Keratinocyte (primary cell): ENCODE measurements at regions not wholly inside any gene's neighbourhood (a gene's known extent, or its start where the extent isn't known, plus 50 kb on each side); places are given as distances from the start of the nearest gene placed in this dataset.

Experiments
- DNase-seq: peaks from one replicate; pipeline ENCODE4 v3.0.0-alpha.2; 2011; ENCODE audit warnings: low read depth, missing footprints, low spot score
- FAIRE-seq: peaks from 2 replicates; lab custom pipeline; 2011; peaks lifted over from hg19 to GRCh38; lab: Jason Lieb, UNC
- H2AFZ ChIP-seq: 2 replicates; pipeline ENCODE4 v1.6.0; 2012; ENCODE audit warnings: low read length, control low read depth, inconsistent platforms; ENCODE audit not compliant: control insufficient read depth
- H3K27ac ChIP-seq: 2 replicates; pipeline ENCODE4 v1.5.1; 2011; ENCODE audit warnings: low read length; ENCODE audit not compliant: control insufficient read depth, insufficient read depth
- H3K27me3 ChIP-seq: 3 replicates; pipeline ENCODE4 v1.6.0; 2011; ENCODE audit warnings: low read length; ENCODE audit not compliant: control insufficient read depth, insufficient read depth; ENCODE audit errors: extremely low read depth
- H3K36me3 ChIP-seq, 2 experiments: 2 replicates in 1 of 2; 3 replicates in 1 of 2; pipeline ENCODE4 v1.5.1; 2011; ENCODE audit warnings: low read length in 2 of 2, mild to moderate bottlenecking in 1 of 2; ENCODE audit not compliant: control insufficient read depth in 2 of 2, insufficient read depth in 2 of 2; ENCODE audit errors: extremely low read depth in 1 of 2
- H3K4me1 ChIP-seq: 3 replicates; pipeline ENCODE4 v1.5.1; 2011; ENCODE audit warnings: low read length; ENCODE audit not compliant: control insufficient read depth, insufficient read depth; ENCODE audit errors: extremely low read depth
- H3K4me2 ChIP-seq: 3 replicates; pipeline ENCODE4 v1.6.0; 2011; ENCODE audit warnings: low read depth, low read length; ENCODE audit not compliant: control insufficient read depth, insufficient read depth; ENCODE audit errors: extremely low read depth
- H3K4me3 ChIP-seq, 3 experiments: fragments of 200-600 bp in 1 of 3; sonication (generic) in 1 of 3; 2 replicates in 2 of 3; 3 replicates in 1 of 3; pipeline ENCODE4 v1.5.1; 2011 to 2016; ENCODE audit warnings: low read length in 3 of 3, mild to moderate bottlenecking in 3 of 3, control low read depth in 2 of 3, inconsistent platforms in 1 of 3, low read depth in 1 of 3, mixed read lengths in 1 of 3, mixed run types in 1 of 3, moderate library complexity in 1 of 3; ENCODE audit not compliant: control insufficient read depth in 2 of 3, insufficient read depth in 2 of 3; ENCODE audit errors: extremely low read depth in 1 of 3
- H3K79me2 ChIP-seq: 2 replicates; pipeline ENCODE4 v1.6.0; 2012; ENCODE audit warnings: low read length; ENCODE audit not compliant: control insufficient read depth, insufficient read depth
- H3K9ac ChIP-seq: 3 replicates; pipeline ENCODE4 v1.6.0; 2011; ENCODE audit warnings: low read length; ENCODE audit not compliant: control insufficient read depth, insufficient read depth; ENCODE audit errors: extremely low read depth
- H3K9me1 ChIP-seq: 3 replicates; pipeline ENCODE4 v1.6.0; 2011; ENCODE audit warnings: low read length; ENCODE audit not compliant: control insufficient read depth, insufficient read depth; ENCODE audit errors: extremely low read depth
- H3K9me3 ChIP-seq: 2 replicates; pipeline ENCODE4 v1.5.1; 2012; ENCODE audit warnings: low read depth, low read length; ENCODE audit not compliant: control insufficient read depth
- H4K20me1 ChIP-seq: 3 replicates; pipeline ENCODE4 v1.6.0; 2011; ENCODE audit warnings: low read length; ENCODE audit not compliant: control insufficient read depth, insufficient read depth; ENCODE audit errors: extremely low read depth
- CTCF ChIP-seq, 3 experiments: IDR thresholded peaks in 1 of 3; conservative IDR thresholded peaks in 1 of 3; optimal IDR thresholded peaks in 1 of 3; 2 replicates in 2 of 3; 3 replicates in 1 of 3; pipeline versions ENCODE3 to v1.5.1; 2011; ENCODE audit warnings: low read length in 3 of 3, mild to moderate bottlenecking in 3 of 3, moderate library complexity in 2 of 3, control low read depth in 1 of 3, inconsistent platforms in 1 of 3; ENCODE audit not compliant: insufficient read depth in 2 of 3; ENCODE audit errors: extremely low read depth in 1 of 3
- EZH2 ChIP-seq: IDR thresholded peaks from one replicate; pipeline ENCODE4 v1.6.1; 2012; ENCODE audit warnings: inconsistent platforms, mild to moderate bottlenecking, low read length, moderate library complexity
- dilution Hi-C: fragments of 300-500 bp; cut with MboI; formaldehyde crosslinking; loops from one replicate; pipeline ENCODE4 v1.7.0; 2020; ENCODE audit warnings: low sequenced_read_pairs; ENCODE audit not compliant: extremely low pct_ligation_motif_present

GRCh38 chrX:139332441-139332840 lies 198.1 kb upstream of the F9 start:
- Histone ChIP-seq H4K20me1 (no peaks in the 10 kb centered on the region), H2AFZ (no peak overlapping the region), H3K9ac (no peak overlapping the region), H3K4me3 (no peak overlapping the region), H3K4me1 (no peaks in the 10 kb centered on the region), H3K4me2 (no peak overlapping the region), H3K9me3 (no peaks in the 10 kb centered on the region), H3K27ac (no peak overlapping the region), H3K27me3 (no peaks in the 10 kb centered on the region), H3K9me1 (no peaks in the 10 kb centered on the region), H3K79me2 (no peaks in the 10 kb centered on the region), H3K36me3 (no peaks in the 10 kb centered on the region)
- dilution Hi-C loops, result no loop called here
- no peak for TF ChIP-seq EZH2
- TF ChIP-seq CTCF (optimal IDR thresholded peaks at IDR 0.05 in 1 of 3, IDR thresholded peaks at IDR 0.05 in 1 of 3, conservative IDR thresholded peaks at IDR 0.05 in 1 of 3; ENCODE audit: extremely low read depth in 1 of 3, insufficient read depth in 2 of 3, low read length in 3 of 3), result no peak
- DNase-seq (no peak), FAIRE-seq (no peak)

- FAIRE-seq, result no peak
- Histone ChIP-seq H3K27ac (no peak overlapping the region), H3K9ac (no peak overlapping the region), H3K79me2 (no peaks in the 10 kb centered on the region), H3K4me2 (no peak overlapping the region), H3K9me3 (no peaks in the 10 kb centered on the region), H3K4me1 (no peaks in the 10 kb centered on the region), H3K4me3 (no peak overlapping the region), H2AFZ (no peak overlapping the region), H3K9me1 (no peaks in the 10 kb centered on the region), H4K20me1 (no peaks in the 10 kb centered on the region), H3K36me3 (no peaks in the 10 kb centered on the region), H3K27me3 (no peaks in the 10 kb centered on the region)
- no peak for DNase-seq
- dilution Hi-C loops, result no loop called here
- no peak for TF ChIP-seq CTCF (optimal IDR thresholded peaks at IDR 0.05 in 1 of 3, IDR thresholded peaks at IDR 0.05 in 1 of 3, conservative IDR thresholded peaks at IDR 0.05 in 1 of 3; ENCODE audit: extremely low read depth in 1 of 3, insufficient read depth in 2 of 3, low read length in 3 of 3)
- no peak for TF ChIP-seq EZH2
Observed at GRCh38 chrX:139327355-139327754, 203.2 kb upstream of the F9 start.
